ENCODE measurements at regions not wholly inside any gene's neighbourhood (a gene's known extent, or its start where the extent isn't known, plus 50 kb on each side); places are given as distances from the start of the nearest gene placed in this dataset.

GRCh38 chr2:56132138-56132537 lies 51.7 kb upstream of the CCDC85A start:
- TF ChIP-seq CTCF (IDR thresholded peaks at IDR 0.05; ENCODE audit: poor library complexity) = peak; percentile 70
- TF ChIP-seq EZH2phosphoT487 (IDR thresholded peaks at IDR 0.05; ENCODE audit: low read depth, severe bottlenecking, unreplicated experiment) = no peak
- TF ChIP-seq EZH2 (IDR thresholded peaks at IDR 0.05; ENCODE audit: borderline replicate concordance) = no peak

All from hepatocyte (in vitro differentiated cells).